Stimulated activated CD4-positive, alpha-beta T cell treated with anti-CD3 and anti-CD28 coated beads, Interleukin-4, amount 100 ng/mL, for 4 hours (primary cell): ENCODE measurements at regions not wholly inside any gene's neighbourhood (a gene's known extent, or its start where the extent isn't known, plus 50 kb on each side); places are given as distances from the start of the nearest gene placed in this dataset.
A peak's percentile ranks its signal among the peaks of the same experiment; 100 is the strongest.

Experiments
- DNase-seq, 2 experiments: peaks; one replicate each; pipeline ENCODE4 v3.0.0-alpha.2; 2020

DNA sequence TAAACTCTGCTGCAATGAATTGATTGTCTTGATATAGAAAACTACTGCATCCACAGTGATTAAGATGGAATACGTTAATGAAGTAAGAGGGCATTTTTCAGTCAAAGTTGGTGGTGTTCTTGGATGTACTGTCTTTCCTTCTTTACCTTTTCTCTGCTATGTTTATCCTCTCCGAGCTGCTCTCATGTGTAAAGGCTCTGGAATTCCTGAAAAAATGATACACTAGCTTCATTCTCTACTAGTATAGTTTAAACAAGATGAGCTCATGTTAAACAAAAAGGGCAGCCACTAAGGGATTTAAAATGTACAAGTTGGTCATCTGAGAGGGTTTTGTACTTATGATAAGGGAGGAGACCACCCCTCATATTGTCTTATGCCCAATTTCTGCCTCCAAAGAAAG is 504.6 kb upstream of the NECTIN3 start:
- DNase-seq: no peak

DNA sequence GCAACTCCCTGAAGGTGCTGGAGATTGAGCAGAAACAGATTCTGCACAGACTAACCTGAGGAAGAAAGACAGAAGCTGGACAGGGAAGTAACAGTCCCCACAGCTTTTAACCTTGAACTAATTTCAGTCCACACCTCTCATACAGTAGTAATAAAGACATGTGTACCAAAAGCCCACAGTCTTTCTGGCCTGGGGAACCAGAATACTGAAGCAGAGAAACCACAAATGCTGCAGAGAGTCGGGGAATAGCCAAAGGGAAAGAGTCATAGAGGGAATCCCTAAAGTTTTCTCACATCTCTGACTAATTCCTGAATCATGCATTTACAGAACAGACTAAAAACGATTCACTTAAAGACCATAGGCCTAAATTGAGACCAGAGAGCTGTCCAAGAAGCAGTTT is 503.4 kb upstream of the NECTIN3 start:
- DNase-seq: no peak

DNA sequence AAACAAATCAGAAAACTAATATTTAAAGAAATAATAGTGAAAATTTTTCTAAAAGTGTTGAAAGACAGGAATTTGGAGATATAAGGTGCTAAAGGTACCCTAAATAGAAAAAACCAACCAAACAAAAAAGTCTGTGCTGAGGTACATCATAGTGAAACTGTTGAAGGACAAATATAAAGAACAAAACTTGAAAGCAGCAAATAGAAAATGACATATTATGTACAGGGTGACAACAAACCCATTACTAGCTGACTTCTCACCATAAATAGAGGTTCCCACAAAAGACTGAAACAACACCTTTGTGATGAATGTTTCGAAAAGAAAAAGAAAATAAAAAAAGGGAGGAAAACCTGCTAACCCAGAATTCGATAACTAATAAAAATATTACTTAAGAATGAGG is 502.5 kb upstream of the NECTIN3 start:
- no peak for DNase-seq

DNA sequence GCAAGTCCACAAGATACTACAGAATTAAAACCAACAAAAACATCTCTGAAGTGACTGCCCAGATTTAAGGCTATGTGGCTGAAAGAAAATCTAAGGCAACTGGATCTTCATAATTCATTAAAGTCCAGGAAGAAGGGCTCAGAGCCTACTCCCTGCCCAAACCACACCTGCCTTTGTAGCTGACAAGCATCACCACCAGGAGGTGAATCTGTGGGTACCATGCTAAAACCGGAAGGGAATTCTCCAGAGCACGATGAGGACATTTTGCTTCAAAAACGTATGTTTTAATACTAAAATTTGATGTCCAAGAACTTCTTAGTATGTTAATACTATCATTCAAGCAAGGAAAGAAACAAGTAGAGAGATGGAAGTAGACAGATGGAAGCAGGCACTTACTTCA is 495.9 kb upstream of the NECTIN3 start:
- no peak for DNase-seq

DNA sequence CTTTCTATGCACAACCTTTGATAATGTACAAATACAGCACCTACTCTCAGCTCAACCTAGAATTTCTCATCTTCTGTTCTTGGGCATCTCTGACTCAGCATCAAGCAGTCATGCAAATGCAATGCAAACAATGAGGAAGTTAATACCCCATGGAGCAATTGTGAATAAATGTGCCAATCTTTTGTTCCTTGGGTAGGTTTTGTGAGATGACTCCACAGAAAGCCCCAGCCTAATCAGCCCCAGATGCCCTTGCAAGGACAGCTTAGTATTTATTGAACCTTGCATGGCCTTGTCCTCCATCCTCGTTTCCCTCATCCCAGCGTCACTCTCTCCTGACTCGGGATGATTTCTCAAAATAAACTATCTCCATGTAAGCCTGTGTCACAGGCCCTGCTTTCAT is 494.7 kb upstream of the NECTIN3 start:
- DNase-seq: no peak

DNA sequence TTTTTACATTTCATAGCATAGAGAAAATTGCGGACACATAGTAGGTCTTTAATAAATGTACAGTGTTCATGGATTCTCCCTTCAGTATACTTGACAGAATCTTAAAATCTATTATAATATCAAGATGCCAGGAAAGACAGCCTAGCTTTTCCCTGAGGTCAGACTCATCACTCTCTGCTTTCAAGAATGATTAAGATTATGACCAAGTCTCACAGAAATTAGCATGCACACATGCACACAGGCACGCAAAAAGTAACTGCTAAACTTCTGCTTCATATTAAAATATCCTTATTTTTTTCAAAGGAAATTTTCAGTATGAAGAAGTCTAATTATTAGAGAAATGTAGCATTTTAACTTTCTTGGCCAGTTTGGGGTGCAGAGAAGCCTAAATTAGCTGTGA is 493.8 kb upstream of the NECTIN3 start:
- DNase-seq: no peak

DNA sequence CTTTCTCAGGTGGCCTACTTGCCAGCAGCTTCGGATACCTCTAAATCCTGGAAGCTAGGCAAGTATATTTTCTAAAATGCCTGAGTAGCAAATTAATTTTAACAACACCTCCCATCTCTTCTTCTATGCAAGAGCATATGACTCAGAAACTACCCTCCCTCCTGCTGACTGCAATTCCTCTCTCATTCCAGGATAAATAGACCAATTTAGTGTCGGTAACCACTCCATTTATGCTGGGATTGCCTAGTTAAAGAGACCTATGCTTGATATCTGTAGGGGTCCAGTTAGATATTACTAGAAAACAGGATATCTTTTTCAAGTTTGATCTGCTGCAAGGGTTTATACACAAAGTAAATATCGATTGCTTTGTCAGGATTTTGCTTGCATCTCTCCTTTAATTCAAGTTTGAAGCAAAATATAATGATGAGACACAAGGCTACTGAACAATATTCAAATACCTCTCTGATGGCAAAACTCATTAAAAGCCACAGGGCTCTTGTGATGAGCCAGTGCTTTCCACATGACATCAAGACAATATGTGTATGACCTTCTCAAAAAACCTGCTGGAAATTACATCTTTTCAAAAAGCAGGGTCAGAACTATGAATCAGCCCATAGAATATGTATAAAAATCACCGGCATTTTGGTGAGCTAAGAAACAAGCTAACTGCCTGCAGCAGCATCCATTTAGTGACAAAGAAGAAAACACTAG is 491.6 kb upstream of the NECTIN3 start:
- no peak for DNase-seq

DNA sequence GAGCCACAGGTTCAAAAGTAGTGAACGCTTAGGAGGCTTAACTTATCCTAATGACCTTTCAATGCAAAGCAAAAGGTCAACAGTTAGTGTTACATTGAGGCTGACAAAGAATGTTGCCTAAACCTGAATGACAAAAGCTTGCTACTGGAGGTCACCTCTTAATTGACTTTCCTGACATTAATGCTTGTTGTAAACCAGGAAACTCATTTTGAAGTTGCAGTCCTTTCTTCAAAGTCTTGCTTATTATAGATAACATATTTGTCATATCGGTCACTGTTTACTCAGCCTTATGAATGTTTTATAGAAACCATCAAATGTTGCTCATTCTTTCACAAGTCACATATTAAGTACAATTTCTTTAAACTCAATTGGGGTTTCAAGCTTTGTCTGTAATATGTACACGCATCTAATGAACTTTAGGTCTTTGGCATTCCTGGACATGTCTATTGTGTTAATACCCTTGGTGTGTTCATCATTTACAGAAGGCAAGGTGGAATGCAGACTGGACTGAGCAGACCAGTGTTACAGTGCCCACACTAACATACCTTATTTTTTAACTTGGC is 488.2 kb upstream of the NECTIN3 start:
- no peak for DNase-seq

DNA sequence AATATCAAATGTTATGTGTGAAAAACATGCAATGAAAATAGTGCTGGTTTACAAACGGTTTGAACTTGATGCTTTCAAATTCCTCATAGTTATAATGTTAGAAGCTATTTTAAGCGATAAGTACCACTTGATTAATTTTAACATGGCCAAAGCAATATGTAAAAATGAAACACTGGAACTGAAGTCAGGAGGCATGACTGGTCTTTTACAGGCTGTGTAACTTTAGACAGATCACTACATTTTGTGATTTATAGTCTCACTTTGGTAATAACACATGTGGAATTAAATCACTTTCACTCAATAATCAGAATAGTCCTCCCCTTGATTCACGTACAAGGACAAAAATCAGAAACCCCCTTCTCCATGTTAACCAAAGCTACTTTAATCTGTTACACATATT is 482.7 kb upstream of the NECTIN3 start:
- no peak for DNase-seq

DNA sequence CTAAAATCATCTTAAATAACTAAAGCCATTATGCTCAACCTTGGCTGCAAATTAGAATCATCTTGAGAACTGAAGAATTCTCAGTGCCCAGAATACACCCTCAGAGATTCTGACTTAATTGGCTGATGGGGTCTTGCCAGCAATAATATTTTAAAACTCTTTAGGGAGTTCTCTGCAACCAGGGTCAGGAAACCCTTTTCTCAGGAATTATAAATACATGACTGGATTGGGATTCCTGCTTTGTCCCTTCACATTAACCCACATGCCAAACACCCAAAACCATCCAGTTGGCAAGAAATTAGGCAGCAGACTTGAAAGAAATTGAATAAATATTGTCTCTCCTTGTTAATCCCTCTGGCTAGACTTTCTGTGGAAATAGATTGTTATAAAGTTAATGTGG is 482.3 kb upstream of the NECTIN3 start:
- DNase-seq: no peak

DNA sequence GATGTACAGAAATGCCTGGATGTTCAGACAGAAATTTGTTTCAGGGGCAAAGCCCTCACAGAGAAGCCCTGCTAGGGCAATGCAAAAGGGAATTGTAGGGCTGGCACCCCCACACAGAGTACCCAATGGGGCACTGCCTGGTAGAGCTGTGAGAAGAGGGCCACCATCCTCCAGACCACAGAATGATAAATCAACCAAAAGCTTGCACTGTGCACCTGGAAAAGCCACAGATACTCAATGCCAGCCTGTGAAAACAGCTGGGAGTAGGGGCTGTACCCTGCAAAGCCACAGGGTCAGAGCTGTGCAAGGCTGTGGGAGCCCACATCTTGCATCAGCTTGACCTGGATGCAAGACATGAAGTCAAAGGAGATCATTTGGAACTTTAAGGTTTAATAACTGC is 477.9 kb upstream of the NECTIN3 start:
- no peak for DNase-seq

DNA sequence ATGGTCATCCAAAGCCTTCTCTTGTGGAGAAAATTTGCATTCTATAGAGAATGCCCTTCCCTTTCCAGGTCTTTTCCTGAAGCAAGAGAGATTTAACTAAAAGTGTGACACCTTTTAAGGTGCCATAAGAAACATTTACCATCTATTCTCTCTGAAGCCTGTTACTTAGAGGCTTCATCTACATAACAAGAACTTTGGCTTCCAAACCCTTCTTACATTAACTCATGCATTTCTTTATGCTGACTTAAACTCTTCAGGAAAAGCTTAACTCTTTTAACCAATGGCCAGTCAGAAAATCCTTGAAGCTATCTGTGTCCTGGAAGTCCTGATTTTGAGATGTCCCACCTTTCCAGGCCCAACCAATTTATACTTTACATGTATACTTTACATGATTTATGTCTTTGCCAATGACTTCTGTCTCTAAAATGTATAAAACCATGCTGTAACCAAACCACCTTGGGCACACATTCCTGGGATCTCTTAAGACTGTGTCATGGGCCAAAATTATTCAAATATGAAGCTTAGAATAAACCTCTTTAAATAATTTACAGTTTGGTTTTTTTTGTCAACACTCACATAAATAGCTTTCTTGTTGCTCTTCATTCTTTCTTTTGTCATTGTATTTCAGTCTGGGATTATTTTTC is 472.6 kb upstream of the NECTIN3 start:
- DNase-seq: no peak

DNA sequence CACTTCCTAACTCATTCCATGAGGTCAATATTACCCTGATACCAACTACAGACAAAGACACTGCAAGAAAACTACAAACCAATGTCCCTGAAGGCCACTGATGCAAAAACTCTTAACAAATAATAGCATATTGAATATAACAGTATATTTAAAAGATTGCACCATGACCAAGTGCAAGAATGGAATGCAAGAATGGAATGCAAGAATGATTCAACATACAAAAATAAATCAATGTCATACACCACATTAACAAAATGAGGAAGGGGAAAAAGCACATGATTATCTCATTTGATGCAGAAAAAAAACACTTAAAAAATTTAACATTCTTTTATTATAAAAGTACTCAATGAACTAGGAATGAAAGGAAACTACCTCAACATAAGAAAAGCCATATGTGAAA is 463.1 kb upstream of the NECTIN3 start:
- DNase-seq: no peak

DNA sequence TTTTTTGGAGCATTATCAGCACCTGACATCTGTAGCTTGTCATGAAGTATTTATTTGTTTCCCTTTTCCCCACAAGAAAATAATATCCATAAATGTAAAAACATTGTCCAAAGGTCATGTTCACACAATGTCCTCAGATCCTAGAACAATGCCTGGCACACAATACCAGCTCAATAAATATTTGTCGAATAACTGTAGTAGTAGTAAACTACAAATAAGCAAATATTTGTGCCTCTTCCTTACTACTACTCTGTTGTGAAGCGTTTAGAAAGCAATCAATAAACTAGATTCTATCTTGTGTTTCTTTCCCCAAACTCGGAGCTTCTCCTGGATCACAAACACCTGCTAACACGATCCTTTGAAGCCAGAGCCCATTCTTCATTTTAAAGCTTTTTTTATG is 459.6 kb upstream of the NECTIN3 start:
- no peak for DNase-seq

DNA sequence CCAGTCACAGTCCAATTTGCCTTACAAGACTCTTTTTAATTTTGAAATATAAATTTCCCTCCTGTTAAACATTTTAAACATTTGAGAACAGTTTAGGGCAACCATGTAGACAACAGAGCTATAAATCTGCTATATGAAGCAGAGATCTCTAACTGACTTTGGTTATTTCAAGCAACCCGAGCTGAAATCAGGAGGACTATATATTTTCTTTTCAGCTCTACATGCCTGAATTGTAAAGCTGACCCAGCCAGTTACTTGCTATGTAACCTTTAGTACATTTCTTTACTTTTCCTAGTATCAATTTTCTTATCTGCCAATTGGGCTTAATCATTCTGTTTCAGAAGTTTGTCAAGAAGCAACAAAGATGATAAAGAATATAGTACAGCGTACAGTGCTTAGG is 457.4 kb upstream of the NECTIN3 start:
- no peak for DNase-seq

DNA sequence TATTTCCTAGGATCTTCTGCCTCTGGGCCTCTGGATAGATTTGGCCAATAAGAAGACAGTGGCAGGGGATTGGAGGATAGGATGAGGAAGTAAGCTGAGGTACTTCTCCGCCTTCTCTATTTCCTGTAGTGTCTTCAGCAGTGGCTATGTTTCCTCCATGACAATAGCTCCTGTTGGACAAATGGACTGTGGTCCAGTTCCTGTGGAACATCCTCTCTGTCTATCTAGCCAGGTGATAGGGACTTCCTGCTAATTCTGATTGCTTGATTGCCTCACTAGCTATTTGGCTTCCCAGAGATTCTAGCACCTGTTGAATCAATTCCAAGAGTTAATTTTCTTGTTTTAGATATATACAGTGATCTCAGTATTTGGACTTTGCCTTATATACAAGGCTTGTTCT is 456.2 kb upstream of the NECTIN3 start:
- no peak for DNase-seq

DNA sequence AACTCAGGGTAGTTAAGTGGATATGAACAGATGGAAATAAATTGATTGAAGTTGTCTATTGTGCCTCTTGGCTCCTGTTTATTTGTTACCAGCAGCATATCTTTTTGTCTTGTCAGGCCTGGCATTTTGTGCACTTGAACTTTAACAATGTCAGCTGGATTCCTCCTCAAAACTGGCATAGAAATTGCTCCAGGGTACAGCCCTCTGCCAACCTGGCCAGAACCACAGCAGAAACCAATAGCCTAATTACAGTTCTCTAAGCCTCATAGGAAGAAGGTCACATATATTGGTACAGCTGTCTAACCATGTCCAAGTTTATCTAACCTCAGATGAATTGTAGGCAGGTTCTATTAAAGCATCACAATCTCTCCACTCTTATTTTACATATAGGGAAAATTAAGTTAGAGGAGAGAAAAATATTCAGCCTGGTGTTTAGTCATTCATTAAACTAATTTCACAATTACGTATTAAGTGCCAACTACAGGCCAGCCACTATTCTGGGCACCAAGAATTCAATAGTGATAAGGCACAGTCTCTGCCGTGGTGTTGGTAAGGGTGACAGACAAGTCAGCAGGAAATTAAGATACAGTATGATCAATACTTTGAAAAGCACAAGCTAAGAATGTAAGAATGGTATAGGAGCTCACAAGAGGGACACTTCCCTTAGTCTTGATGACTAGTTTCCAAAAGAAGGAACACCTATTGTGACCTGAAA is 452.9 kb upstream of the NECTIN3 start:
- DNase-seq: no peak

DNA sequence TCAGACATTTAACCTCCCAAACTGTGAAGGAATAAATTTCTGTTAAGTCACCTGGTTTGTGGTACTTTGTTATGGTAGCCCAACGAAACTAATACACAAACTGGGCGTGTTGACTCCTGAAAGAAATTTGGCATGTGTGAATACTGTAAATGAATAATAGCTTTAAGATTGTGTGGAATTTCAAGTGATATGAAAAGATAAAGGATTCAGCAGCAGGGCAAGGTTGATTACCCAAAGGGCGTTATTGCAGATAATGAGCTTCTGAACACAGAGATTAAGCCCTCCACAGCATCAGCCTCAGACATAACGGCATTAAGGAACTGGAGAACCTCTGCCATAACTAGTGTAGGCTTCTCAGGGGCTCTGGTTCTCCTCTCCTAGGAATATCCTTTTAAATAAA is 451.5 kb upstream of the NECTIN3 start:
- no peak for DNase-seq

DNA sequence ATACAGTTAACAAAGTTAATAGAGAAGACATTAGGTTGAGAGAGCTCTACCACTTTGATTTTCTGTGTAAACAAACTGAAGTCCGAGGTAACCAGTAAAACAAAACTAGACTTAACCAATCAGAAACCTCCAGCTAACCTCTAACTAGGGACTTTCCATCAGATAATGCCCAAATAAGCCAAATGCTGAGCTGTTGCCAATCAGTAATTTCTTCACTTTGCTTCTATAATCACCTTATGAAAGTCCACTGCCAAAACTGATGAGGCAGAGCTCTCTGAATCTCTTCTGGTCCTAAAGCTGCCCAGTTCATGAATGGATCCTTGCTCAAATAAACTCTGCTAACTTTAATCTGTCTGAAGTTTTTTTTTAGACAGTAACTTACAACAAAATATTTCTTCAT is 448.0 kb upstream of the NECTIN3 start:
- DNase-seq: no peak

DNA sequence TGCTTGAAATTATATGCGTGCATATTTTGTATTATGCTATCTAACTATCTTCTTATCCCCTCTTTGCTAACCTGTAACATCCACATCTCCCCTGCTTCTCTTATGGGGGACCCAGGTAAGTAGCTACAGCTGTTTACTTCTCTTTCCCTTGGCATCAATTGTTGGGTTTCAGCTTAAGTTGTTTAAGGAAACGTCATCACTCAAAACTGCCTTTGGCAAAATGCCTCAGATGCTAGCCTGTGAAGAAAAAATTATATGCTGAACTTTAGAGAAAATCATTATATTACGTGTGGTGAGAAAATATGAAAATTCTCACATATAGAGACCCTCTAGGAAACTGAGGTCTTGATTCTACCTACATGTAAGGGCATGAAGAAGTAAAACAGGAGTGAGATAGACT is 447.0 kb upstream of the NECTIN3 start:
- DNase-seq: no peak

DNA sequence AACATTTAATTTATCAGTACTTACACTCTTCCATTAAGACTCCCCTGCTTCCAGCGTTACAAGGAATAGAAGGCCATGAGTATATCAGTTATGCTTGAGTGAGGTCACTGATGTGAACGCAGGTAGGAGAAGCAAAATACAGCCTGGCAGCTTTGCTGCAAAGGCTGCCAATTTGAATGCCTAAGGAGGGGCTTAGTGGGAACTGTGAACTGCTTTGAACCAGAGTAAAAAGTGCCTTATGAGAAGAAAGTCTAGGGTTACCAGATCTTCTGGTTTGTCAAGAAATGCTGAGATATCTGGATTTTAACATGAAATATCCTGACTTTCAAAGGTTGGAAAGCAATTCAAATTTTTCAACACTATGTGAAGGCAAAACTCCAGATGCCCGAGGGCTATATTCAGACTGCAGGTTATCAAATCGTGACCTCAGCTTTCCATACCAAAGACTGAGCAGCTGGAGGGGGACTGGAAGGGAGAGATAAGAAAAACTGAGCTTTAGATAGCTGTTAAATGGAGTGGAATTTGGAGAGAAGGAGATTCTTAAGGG is 446.3 kb upstream of the NECTIN3 start:
- no peak for DNase-seq

DNA sequence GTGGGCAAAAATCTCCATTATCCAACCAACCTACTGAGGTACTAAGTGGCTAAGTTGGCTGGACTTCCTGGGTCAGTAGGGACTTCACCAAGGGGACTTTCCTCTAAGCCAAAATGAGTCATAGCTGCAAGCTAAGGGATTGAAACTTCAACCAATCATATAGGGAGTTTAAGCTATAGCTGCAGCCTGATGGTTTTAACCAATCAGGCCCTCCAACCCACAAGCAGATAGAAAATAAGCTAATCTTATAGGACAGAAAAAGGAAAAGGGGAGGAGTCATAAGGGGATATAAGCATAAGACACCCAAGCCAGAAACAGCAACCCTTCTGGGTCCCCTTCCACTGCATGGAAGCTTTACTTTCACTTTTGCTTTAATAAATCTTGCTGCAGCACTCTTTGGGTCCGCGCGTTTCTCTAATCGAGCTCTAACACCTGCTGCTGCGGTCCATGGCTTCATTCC is 444.9 kb upstream of the NECTIN3 start:
- DNase-seq: peak in 1 of 2 experiments; percentile 7

DNA sequence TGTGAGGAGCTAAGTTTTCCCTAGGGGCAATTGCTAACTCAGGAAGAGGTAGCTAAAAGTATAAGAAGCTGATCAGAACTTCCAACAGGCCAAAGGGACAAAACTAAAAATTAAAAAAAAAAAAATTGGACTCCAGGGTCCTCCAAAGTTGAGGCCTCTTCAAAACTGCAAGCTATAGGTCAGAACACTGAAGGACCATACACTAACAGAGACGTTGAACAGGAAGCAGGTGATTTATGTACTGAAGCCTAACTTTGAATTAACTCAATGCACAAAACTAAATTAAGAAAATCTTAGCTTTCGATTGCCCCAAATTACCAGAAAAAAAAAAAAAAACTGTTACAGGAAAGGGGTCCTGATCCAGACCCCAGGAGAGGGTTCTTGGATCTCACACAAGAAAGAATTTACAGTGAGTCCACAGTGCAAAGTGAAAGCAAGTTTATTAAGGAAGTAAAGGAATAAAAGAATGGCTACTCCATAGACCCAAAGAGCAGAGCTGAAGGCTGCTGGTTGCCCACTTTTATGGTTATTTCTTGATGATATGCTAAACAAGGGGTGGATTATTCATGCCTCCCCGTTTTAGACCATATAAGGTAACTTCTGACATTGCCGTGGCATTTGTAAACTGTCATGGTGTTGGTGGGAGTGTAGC is 442.8 kb upstream of the NECTIN3 start:
- no peak for DNase-seq
